IPS DF 6.9 (cell line): ENCODE measurements at regions not wholly inside any gene's neighbourhood (a gene's known extent, or its start where the extent isn't known, plus 50 kb on each side); places are given as distances from the start of the nearest gene placed in this dataset.

Experiments
- DNase-seq: peaks from one replicate; pipeline ENCODE4 v3.0.0-alpha.2; 2013; ENCODE audit warnings: low read depth, low spot score
- H3K27ac ChIP-seq: one replicate; pipeline ENCODE4 v1.5.1; 2013; ENCODE audit warnings: low read length, control low read depth
- H3K27me3 ChIP-seq: 2 replicates; pipeline ENCODE4 v1.6.1; 2013; ENCODE audit warnings: mild to moderate bottlenecking, low read length; ENCODE audit not compliant: control insufficient read depth, insufficient read depth
- H3K36me3 ChIP-seq: 2 replicates; pipeline ENCODE4 v1.6.1; 2013; ENCODE audit warnings: low read length; ENCODE audit not compliant: control insufficient read depth, insufficient read depth
- H3K4me1 ChIP-seq: 2 replicates; pipeline ENCODE4 v1.6.1; 2013; ENCODE audit warnings: low read length; ENCODE audit not compliant: control insufficient read depth, insufficient read depth
- H3K4me3 ChIP-seq: 2 replicates; pipeline ENCODE4 v1.5.1; 2013; ENCODE audit warnings: mild to moderate bottlenecking, low read length
- H3K9me3 ChIP-seq: 2 replicates; pipeline ENCODE4 v1.6.1; 2013; ENCODE audit warnings: low read length, inconsistent platforms; ENCODE audit not compliant: control insufficient read depth, insufficient read depth
- WGBS: extraction: QIAGEN DNeasy Blood & Tissue Kit; methylation state at CpG from one replicate; pipeline ENCODE4 v1.1.7; 2013; ENCODE audit warnings: mixed read lengths, missing lambda C conversion rate; ENCODE audit not compliant: insufficient read length, insufficient coverage; 5-methylcytosine and 5-hydroxymethylcytosine counted together

GRCh38 chr2:17125989-17126620 is 392.1 kb downstream of the RAD51AP2 start:
- Histone ChIP-seq H3K4me1 (no peaks in the 10 kb centered on the region), H3K9me3 (no peaks in the 10 kb centered on the region), H3K27ac (no peak overlapping the region), H3K36me3 (no peaks in the 10 kb centered on the region), H3K4me3 (no peak overlapping the region), H3K27me3 (no peaks in the 10 kb centered on the region)
- DNase-seq, result no peak
- 100% methylated on average over 3 of the region's 4 CpGs for WGBS

GRCh38 chr2:17124575-17125318 is 393.5 kb downstream of the RAD51AP2 start:
- no peak overlapping the region for H3K27ac ChIP-seq
- no peak for DNase-seq
- H3K27me3 ChIP-seq, result no peaks in the 10 kb centered on the region
- H3K4me3 ChIP-seq, result no peak overlapping the region
- no peaks in the 10 kb centered on the region for H3K36me3 ChIP-seq
- H3K4me1 ChIP-seq, result no peaks in the 10 kb centered on the region
- WGBS, result no CpG with 5 or more reads among the region's 1 CpG
- H3K9me3 ChIP-seq, result no peaks in the 10 kb centered on the region

GRCh38 chr2:17122887-17123501 is 395.2 kb downstream of the RAD51AP2 start:
- no peak overlapping the region for H3K27ac ChIP-seq
- H3K4me1 ChIP-seq, result no peaks in the 10 kb centered on the region
- no CpG with 5 or more reads among the region's 7 CpGs for WGBS
- no peak overlapping the region for H3K4me3 ChIP-seq
- no peak for DNase-seq
- no peaks in the 10 kb centered on the region for H3K36me3 ChIP-seq
- H3K27me3 ChIP-seq, result no peaks in the 10 kb centered on the region
- no peaks in the 10 kb centered on the region for H3K9me3 ChIP-seq

GRCh38 chr2:17115466-17115865 is 402.8 kb downstream of the RAD51AP2 start:
- WGBS, result no CpG with 5 or more reads among the region's 1 CpG
- no peak overlapping the region for H3K27ac ChIP-seq
- no peak for DNase-seq

GRCh38 chr2:17115042-17115441 is 403.2 kb downstream of the RAD51AP2 start:
- no CpG with 5 or more reads among the region's 2 CpGs for WGBS
- H3K4me3 ChIP-seq, result no peak overlapping the region
- H3K36me3 ChIP-seq, result no peaks in the 10 kb centered on the region
- H3K27me3 ChIP-seq, result no peaks in the 10 kb centered on the region
- no peaks in the 10 kb centered on the region for H3K4me1 ChIP-seq
- no peak for DNase-seq
- H3K27ac ChIP-seq, result no peak overlapping the region
- H3K9me3 ChIP-seq, result no peaks in the 10 kb centered on the region

More at GRCh38 chr2:17115466-17115865, 402.8 kb downstream of the RAD51AP2 start:
- Histone ChIP-seq H3K9me3 (no peaks in the 10 kb centered on the region), H3K36me3 (no peaks in the 10 kb centered on the region), H3K4me1 (no peaks in the 10 kb centered on the region), H3K27me3 (no peaks in the 10 kb centered on the region), H3K4me3 (no peak overlapping the region)

- Histone ChIP-seq H3K4me3 (no peak overlapping the region), H3K36me3 (no peaks in the 10 kb centered on the region), H3K27me3 (no peaks in the 10 kb centered on the region), H3K4me1 (no peaks in the 10 kb centered on the region), H3K9me3 (no peaks in the 10 kb centered on the region; the same call in 1 of the 2 replicates), H3K27ac (no peak overlapping the region)
- WGBS, result no CpG with 5 or more reads among the region's 2 CpGs
- DNase-seq, result no peak
Measured at GRCh38 chr2:17107871-17108270, 410.4 kb downstream of the RAD51AP2 start.

GRCh38 chr2:17107151-17107550 is 411.1 kb downstream of the RAD51AP2 start:
- WGBS, result no CpG with 5 or more reads among the region's 2 CpGs
- Histone ChIP-seq H3K4me3 (no peak overlapping the region), H3K36me3 (no peaks in the 10 kb centered on the region), H3K4me1 (no peaks in the 10 kb centered on the region), H3K27me3 (no peaks in the 10 kb centered on the region), H3K9me3 (no peaks in the 10 kb centered on the region; the same call in 1 of the 2 replicates), H3K27ac (no peak overlapping the region)
- no peak for DNase-seq

GRCh38 chr2:17106418-17106817 is 411.8 kb downstream of the RAD51AP2 start:
- no peak overlapping the region for H3K27ac ChIP-seq
- H3K9me3 ChIP-seq, result no peaks in the 10 kb centered on the region; the same call in 1 of the 2 replicates
- no CpG with 5 or more reads among the region's 1 CpG for WGBS
- no peaks in the 10 kb centered on the region for H3K36me3 ChIP-seq
- no peak overlapping the region for H3K4me3 ChIP-seq
- H3K4me1 ChIP-seq, result no peaks in the 10 kb centered on the region
- no peak for DNase-seq
- H3K27me3 ChIP-seq, result no peaks in the 10 kb centered on the region

GRCh38 chr2:17104454-17104853 is 413.8 kb downstream of the RAD51AP2 start:
- no peak for DNase-seq

GRCh38 chr2:17101596-17101995 is 416.6 kb downstream of the RAD51AP2 start:
- Histone ChIP-seq H3K36me3 (no peaks in the 10 kb centered on the region), H3K27ac (no peak overlapping the region), H3K27me3 (no peaks in the 10 kb centered on the region), H3K4me1 (no peaks in the 10 kb centered on the region), H3K4me3 (no peak overlapping the region), H3K9me3 (no peaks in the 10 kb centered on the region)
- no peak for DNase-seq
- no CpG with 5 or more reads among the region's 4 CpGs for WGBS

More at GRCh38 chr2:17104454-17104853, 413.8 kb downstream of the RAD51AP2 start:
- no peaks in the 10 kb centered on the region for H3K27me3 ChIP-seq
- H3K9me3 ChIP-seq, result no peaks in the 10 kb centered on the region; the same call in 1 of the 2 replicates
- H3K4me3 ChIP-seq, result no peak overlapping the region
- H3K36me3 ChIP-seq, result no peaks in the 10 kb centered on the region
- no peaks in the 10 kb centered on the region for H3K4me1 ChIP-seq
- no peak overlapping the region for H3K27ac ChIP-seq
